ENCODE measurements at regions not wholly inside any gene's neighbourhood (a gene's known extent, or its start where the extent isn't known, plus 50 kb on each side); places are given as distances from the start of the nearest gene placed in this dataset.
"Not testable (repeated sequence)": the region's sequence is repeated elsewhere in the genome, so short reads cannot be mapped to it uniquely, and the experiment has no call there.

GRCh38 chr1:199447906-199448305, 579.6 kb upstream of the NR5A2 start:
- no peak for DNase-seq

DNA sequence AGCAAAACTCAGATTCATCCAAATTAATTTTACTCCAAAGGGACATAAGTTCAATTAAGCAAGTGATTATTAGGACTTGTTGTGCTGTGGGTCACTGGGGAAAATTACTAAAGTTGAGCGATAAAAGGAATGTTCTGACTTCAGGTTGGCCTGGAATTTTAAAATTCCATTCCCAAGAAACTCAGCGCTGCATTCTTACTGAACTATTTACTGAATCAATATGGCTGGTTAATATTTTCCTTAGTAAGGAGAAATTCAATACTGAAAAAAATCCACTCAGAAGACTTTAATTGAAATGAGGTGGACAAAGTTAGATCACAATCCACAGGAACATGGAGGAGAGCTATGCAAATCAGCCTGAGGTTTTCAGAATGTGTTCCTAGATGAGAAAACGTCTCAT, 578.9 kb upstream of the NR5A2 start:
- DNase-seq = no peak

DNA sequence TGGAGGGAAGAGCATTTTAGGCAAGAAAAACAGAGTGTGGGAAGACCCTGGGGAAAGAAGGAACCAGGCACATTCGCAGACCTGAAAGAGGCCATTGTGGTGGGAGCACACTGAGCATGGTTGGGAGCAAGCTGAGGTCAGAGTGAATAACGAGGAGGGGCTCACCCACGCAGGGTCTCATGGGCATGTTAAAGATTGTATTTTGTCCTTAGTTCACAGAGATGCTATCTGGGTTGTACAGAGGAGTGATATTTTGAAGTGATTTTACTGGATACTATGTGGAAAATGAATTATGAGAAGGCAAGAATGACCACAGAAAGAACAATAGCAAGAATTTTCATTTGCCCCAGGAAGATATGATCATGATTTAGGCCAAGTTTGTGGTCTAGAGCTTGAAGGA, 578.3 kb upstream of the NR5A2 start:
- DNase-seq = no peak

DNA sequence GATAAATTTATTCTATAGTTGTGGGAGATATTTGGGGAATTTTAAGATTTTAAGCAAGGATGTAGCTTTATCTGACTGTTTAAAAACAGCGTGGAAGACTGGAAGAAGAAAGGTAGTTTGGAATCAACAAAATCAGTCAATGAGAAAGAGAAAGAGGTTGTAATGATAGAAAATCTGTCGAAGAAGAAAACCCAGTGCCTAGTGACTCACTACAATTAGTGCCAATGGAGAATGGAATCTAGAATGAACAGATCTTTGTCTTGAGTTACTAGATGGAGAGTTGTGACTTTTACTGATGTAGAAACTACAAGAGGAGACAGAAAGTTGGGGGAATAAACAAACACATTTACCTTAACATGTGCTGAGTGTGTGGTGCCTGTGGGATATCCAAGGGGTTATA, 577.8 kb upstream of the NR5A2 start:
- no peak for DNase-seq

DNA sequence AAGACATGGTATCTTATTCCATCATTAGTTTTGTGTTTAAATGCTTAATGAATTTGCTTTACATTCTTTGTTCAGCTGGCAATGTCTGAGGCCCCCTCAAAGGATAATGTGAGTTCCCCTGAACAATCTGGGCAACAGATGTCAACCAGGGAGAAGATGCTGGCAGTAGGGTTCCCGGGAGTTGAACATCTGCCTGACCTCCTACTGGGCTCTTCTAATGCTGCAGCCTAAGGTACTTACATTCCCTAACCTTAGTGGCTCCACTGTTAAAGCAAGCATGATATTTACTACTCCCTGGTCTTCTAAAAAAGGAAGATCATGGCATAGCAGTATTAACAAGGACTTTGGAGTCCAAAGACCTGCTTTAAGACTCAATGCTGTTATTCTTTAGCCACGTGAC, 574.9 kb upstream of the NR5A2 start:
- no peak for DNase-seq

DNA sequence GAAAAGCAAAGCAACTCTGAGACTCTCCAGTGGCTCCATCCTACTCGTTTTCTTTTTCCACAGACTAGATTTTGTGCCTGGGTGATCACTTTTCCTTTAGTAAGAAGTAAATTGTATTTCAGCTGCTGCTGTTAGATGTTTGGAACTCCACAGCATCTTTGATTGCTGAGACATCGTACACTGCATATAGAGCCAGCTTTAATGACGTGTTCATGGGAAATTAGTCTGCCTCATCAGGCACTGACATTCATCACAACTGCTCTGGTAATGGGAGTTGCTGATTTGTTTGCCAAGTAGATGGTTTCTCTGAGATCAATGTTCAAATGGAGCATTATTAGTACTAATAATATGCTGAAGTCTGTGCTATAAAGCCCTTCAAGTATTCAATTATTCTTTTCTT, 573.8 kb upstream of the NR5A2 start:
- DNase-seq = no peak

- no peak for DNase-seq
These were observed 566.6 kb upstream of the NR5A2 start for GRCh38 chr1:199460933-199461332.

GRCh38 chr1:199463521-199464127, 563.9 kb upstream of the NR5A2 start:
- no peak for DNase-seq

DNA sequence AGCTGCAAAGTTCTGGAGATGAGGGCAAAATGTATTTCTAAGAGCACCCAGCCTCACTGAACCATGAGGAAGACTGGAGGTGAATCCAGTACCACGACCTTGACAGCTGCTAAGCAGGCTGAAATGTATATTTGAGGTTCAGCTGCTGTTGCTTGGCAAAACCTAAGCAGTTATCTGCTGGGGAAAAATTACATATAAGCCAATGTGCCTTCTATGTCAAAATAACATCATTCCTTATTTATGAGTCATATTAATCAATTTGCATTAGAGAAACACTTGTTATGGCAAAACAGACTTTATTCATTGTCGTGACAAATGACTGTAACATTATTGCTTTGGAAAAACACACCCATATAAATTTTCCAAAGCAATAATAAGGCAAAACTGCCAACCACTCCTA, 560.5 kb upstream of the NR5A2 start:
- DNase-seq = no peak

GRCh38 chr1:199472018-199472417, 555.5 kb upstream of the NR5A2 start:
- DNase-seq = no peak

DNA sequence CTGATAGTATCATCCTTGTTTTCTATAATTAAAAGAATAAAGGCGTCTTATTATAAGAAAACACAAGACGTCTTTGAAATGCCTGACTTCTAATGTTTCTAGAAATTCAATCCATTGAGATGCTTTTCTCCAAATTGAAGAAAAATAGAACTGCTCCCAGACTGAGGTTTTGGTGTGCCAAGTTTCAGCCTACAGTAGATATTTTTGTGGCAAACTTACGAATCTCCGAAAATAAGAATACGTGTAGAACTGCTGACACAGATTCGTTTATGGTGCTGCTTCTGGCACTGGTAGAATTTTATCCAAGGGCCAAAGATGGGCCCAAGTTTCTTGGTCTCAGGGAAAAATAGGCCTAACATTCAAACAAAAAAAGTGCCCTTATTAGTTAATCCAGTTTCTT, 554.5 kb upstream of the NR5A2 start:
- no peak for DNase-seq

- no peak for DNase-seq
These were observed 552.8 kb upstream of the NR5A2 start for GRCh38 chr1:199474738-199475137.

GRCh38 chr1:199482426-199482825, 545.1 kb upstream of the NR5A2 start:
- DNase-seq = no peak

DNA sequence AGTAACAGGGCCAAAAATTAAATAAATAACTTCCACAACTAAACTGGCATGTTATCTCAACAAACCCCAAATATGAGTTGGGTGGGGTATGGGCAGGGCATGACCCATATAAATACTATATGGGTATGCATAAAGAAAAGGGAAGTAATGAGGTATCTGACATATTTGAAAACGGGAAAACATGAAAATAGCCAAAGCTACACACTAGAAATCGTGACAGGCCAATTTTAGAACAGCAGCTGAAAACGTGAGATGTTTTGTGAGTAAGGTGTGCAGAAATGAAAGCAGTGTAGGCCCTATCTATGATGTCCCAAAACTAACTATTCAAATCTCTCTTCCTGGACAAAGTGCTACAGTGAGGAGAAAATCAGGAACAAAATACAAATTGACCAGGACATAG, 537.9 kb upstream of the NR5A2 start:
- no peak for DNase-seq

DNA sequence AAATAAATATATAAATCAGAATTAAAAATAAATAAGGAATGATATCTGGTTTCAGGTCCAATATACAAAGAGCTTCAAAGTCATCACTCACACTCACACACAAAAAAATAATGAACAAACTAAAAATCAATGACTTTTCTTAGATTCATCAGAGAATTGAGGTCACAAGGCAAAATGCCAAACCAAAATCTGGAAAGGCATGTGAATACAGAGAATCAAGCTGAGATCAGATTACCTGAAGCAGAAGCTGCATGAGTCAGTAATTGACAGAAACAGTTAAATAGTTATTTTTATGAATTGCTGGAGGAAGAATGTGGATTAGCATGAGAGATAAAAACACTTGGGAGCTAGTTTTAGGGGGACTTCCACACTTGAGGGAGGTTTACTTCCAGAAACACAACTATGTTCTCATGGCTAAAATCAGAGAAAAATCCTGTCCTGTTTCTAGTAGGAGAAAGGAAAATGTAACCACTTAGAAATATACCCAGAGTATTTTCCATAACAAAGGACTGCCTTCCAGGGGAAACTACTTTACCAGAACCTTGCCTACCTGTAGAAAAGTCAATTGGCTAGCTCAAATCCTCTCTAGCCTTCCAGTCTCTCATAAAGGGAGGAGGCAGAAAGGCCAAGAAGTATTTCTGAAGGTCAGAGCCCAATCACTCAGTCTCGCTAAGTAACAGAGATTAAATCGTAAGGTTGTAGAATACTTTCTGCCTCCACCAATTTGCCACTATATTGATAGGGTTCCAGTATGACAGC, 536.6 kb upstream of the NR5A2 start:
- DNase-seq = no peak

GRCh38 chr1:199495432-199495831, 532.1 kb upstream of the NR5A2 start:
- DNase-seq = no peak

- DNase-seq = not testable (repeated sequence)
These were observed 528.7 kb upstream of the NR5A2 start for GRCh38 chr1:199498802-199499201.

DNA sequence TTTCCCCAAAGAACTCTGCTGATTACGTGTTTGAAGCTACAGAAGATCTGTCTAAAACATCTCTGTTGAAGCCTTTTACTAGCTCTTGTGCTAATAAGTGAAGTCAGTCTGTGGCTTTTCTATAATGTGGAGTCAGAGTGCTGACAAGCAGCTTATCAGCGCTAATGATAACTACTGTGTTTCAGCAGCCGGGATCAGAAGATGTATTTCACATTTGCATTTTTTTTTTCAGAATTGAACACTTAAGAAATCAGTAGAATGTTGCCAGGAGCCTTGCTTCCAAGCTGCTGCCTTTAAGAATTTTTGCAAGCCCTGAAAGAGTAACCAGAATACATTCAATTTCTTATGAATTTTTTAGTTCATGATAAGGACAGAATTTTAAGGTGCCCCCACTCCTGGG, 519.4 kb upstream of the NR5A2 start:
- DNase-seq = no peak

DNA sequence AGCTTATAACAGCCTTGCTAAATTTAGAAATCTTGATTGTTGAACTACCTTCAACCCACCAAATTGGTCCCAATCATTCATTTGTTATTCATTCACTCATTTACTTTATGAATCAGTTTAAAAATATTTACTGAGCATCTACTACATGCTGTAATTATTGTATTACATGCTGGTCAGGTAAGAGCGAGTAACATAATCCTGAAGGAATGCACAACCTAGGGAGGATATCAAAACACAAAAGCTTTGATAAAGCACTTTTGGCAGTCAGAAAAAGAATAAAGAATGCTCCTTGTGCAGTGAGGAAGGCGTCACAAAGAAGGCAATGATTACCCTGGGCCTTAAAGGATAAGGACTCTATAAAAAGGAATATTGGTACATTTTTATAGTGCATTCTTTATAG, 518.9 kb upstream of the NR5A2 start:
- no peak for DNase-seq

DNA sequence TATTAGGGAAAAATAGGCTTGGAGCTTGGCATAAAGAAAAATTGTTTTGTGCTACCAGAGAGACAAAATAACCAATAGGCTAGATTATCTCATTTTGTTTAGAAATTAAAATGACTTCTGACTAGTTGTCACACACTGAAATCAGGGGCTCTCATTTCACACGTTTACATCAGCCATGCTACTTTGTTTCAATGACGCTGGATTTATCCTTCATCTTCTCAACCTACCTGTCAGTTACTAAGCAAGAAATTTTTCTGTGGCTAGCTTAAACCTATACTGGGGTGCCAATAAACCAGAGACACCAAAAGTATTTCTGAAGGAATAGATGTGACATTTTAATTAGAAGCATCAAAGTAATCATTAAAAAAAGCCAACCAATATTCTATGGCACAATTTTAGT, 518.1 kb upstream of the NR5A2 start:
- no peak for DNase-seq

- DNase-seq = no peak
These were observed 517.2 kb upstream of the NR5A2 start for GRCh38 chr1:199510314-199510713.

DNA sequence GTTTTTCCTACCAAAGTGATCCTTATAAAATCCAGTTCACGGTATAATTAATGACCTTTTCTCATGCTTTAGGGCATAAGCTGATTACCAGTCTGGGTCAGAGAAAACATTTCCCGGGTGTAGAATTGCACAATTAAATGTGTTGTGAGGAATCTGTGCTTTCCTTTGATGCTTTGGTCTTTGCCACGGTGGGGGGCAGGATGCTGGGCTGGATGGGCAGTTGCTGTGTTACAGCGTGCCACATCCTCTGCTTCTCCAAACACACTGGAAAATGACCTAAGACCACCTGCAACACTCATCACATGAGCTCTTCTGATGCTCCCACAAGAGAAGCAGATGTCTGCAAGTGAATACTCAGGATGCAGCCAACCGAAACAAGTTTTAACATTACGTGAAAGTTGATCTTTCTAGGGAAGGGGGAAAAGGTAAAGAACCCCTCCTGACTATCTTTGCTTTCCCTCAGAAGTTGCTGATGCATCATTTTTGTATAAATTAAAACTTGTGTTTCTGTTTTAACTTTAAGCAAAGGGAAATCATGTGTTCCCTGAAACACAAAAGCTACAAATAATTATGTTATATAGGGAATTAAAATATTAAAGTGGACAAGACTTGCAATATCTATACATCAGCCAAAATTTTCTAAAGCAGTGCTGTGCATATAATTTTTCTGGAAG, 515.3 kb upstream of the NR5A2 start:
- DNase-seq = no peak

DNA sequence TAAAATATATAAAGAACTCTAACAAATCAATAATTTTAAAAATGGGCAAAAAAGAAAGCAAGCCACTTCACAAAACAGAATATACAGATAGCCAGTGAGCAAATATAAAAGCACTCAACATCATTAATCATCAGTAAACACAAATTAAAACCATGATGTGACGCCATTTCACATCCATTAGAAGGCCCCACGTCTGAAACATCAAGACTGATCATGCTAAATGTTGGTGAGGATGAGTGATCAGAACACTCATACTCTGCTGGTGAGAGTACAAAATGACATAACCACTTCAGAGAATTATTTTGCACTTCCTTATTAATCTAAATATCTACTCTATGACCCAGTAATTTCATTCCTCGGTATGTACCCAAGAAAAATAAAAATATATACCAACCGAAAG, 512.2 kb upstream of the NR5A2 start:
- no peak for DNase-seq
